ENCODE measurements at regions not wholly inside any gene's neighbourhood (a gene's known extent, or its start where the extent isn't known, plus 50 kb on each side); places are given as distances from the start of the nearest gene placed in this dataset.
"Not testable (repeated sequence)": the region's sequence is repeated elsewhere in the genome, so short reads cannot be mapped to it uniquely, and the experiment has no call there.

- DNase-seq (ENCODE audit: low read depth), result no peak
- TF ChIP-seq CTCF (conservative IDR thresholded peaks at IDR 0.05; ENCODE audit: low read depth, low read length), result no peak
- no peak overlapping the region for H3K4me3 ChIP-seq (ENCODE audit: low read depth, low read length)
These were observed 172.5 kb downstream of the CTH start for GRCh38 chr1:70583522-70583921.

- no peak for DNase-seq (ENCODE audit: low read depth)
- TF ChIP-seq CTCF (conservative IDR thresholded peaks at IDR 0.05; ENCODE audit: low read depth, low read length), result no peak
- H3K4me3 ChIP-seq (ENCODE audit: low read depth, low read length), result no peak overlapping the region
These were observed 175.0 kb downstream of the CTH start for GRCh38 chr1:70586046-70586445.

- DNase-seq (ENCODE audit: low read depth), result no peak
- no peak for TF ChIP-seq CTCF (conservative IDR thresholded peaks at IDR 0.05; ENCODE audit: low read depth, low read length)
These were observed 176.9 kb downstream of the CTH start for GRCh38 chr1:70587872-70588366.

GRCh38 chr1:70593551-70593950, 182.5 kb downstream of the CTH start:
- H3K4me3 ChIP-seq (ENCODE audit: low read depth, low read length); DNase-seq (ENCODE audit: low read depth): not testable (repeated sequence)

More at GRCh38 chr1:70587872-70588366, 176.9 kb downstream of the CTH start:
- no peak overlapping the region for H3K4me3 ChIP-seq (ENCODE audit: low read depth, low read length)

DNA sequence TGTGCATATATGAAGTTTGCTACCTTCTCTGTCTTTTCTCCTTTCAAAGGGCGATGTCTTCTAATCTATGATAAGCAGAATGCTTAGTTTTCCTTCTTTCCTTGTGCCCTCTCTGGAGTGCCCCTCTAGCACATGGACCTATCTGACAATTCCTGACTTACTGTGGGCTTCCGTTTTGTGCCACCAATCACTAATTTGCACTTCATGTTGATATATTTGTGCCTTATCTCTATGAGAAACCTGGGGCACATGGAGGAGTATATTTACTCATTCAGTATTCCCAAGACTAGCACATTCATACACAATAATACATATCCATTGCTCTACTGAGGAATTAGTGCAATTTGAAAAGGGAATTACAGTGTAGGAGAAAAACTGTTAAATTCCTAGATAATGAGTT, 197.7 kb downstream of the CTH start:
- DNase-seq (ENCODE audit: low read depth), result no peak
- no peak for TF ChIP-seq CTCF (conservative IDR thresholded peaks at IDR 0.05; ENCODE audit: low read depth, low read length)
- no peak overlapping the region for H3K4me3 ChIP-seq (ENCODE audit: low read depth, low read length)

- not testable (repeated sequence) for H3K4me3 ChIP-seq (ENCODE audit: low read depth, low read length); DNase-seq (ENCODE audit: low read depth)
These were observed 199.1 kb downstream of the CTH start for GRCh38 chr1:70610164-70610563.

DNA sequence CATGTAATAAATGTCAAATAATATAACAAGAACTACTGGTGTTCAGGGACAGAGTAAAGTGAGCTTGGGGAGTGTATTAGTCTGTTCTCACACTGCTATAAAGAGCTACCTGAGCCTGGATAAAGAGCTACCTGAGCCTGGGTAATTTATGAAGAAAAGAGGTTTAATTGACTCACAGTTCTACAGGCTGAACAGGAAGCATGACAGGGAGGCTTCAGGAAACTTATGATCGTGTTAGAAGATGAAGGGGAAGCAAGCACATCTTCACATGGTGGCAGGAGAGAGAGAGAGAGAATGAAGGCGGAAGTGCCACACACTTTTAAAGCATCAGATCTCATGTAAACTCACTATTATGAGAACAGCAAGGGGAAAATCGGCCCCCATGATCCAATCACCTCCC, 205.9 kb downstream of the CTH start:
- no peak for TF ChIP-seq CTCF (conservative IDR thresholded peaks at IDR 0.05; ENCODE audit: low read depth, low read length)
- DNase-seq (ENCODE audit: low read depth), result no peak
- no peak overlapping the region for H3K4me3 ChIP-seq (ENCODE audit: low read depth, low read length)

DNA sequence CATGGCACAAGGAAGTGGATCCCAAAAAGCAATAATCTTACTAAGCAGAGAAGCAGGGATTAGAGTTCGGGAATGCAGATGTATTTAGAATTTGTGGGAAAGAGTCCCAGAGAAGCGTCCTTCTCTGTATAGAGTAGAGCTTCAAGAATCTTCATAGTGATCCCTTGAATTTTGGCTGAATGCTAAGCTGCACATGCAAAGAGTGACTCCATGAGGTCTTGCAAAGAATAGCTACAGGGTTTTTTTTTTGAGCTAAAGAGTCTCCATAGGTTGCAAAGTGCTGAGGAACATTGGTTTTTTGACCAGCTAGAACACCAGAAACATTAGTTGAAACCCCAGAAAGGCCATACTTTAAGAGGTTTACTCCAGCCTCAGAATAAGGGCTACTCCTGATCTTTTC, 206.7 kb downstream of the CTH start:
- DNase-seq (ENCODE audit: low read depth), result no peak
- TF ChIP-seq CTCF (conservative IDR thresholded peaks at IDR 0.05; ENCODE audit: low read depth, low read length), result no peak

More for the DNA sequence above, 206.7 kb downstream of the CTH start:
- no peak overlapping the region for H3K4me3 ChIP-seq (ENCODE audit: low read depth, low read length)

Data from choroid plexus epithelial cell (primary cell).